ENCODE measurements at regions not wholly inside any gene's neighbourhood (a gene's known extent, or its start where the extent isn't known, plus 50 kb on each side); places are given as distances from the start of the nearest gene placed in this dataset.

- H3K4me3 Mint-ChIP-seq = no peak overlapping the region
- Histone ChIP-seq H2AFZ (no peak overlapping the region), H3K4me2 (no peak overlapping the region), H3K4me3 (no peak overlapping the region), H3F3A (replicated peaks; ENCODE audit: low read depth) (no peaks in the 10 kb centered on the region), H3K36me3 (ENCODE audit: insufficient read depth) (no peaks in the 10 kb centered on the region), H3K79me2 (replicated peaks; ENCODE audit: insufficient read depth) (no peaks in the 10 kb centered on the region), H3K27ac (ENCODE audit: low read depth) (no peak overlapping the region), H3K4me1 (ENCODE audit: insufficient read depth) (0 out of 2 replicates have a peak, but pooled peaks cover 6% of the 10 kb centered on the region), H3K27me3 (ENCODE audit: insufficient read depth) (no peaks in the 10 kb centered on the region), H3K9me2 (ENCODE audit: insufficient read depth) (0 out of 2 replicates have a peak, but pooled peaks cover 4% of the 10 kb centered on the region), H4K20me1 (replicated peaks; ENCODE audit: insufficient read depth) (no peaks in the 10 kb centered on the region)
- no peaks in the 10 kb centered on the region for H3K36me3 Mint-ChIP-seq (ENCODE audit: low read depth)
- no peak for DNase-seq (ENCODE audit: low spot score)
- no peaks in the 10 kb centered on the region for H3K9me3 Mint-ChIP-seq
- ATAC-seq = no peak
- no peaks in the 10 kb centered on the region for H3K27me3 Mint-ChIP-seq (ENCODE audit: insufficient read depth, low read depth, poor library complexity)
- TF ChIP-seq STAT1 (IDR thresholded peaks at IDR 0.05; ENCODE audit: unreplicated experiment) (no peak), JUNB (IDR thresholded peaks at IDR 0.05; ENCODE audit: unreplicated experiment) (no peak), ZNF462 (CRISPR knock-in tag; IDR thresholded peaks at IDR 0.05) (no peak), NANOG (IDR thresholded peaks at IDR 0.05; ENCODE audit: borderline replicate concordance) (no peak), POLR2AphosphoS5 (IDR thresholded peaks at IDR 0.05; ENCODE audit: low read depth) (no peak)
- H3K4me1 Mint-ChIP-seq = peaks cover 7% of the 10 kb centered on the region
- no peak overlapping the region for H3K27ac Mint-ChIP-seq
Measured at GRCh38 chr6:145557474-145557873, 177.8 kb downstream of the EPM2A start.

- H3K4me3 ChIP-seq = no peak overlapping the region
- no peak overlapping the region for H3K27ac ChIP-seq (ENCODE audit: low read depth)
- H3K36me3 ChIP-seq (ENCODE audit: insufficient read depth) = no peaks in the 10 kb centered on the region
- Mint-ChIP-seq H3K4me3 (no peak overlapping the region), H3K9me3 (no peaks in the 10 kb centered on the region), H3K4me1 (peaks cover 14% of the 10 kb centered on the region), H3K27me3 (ENCODE audit: insufficient read depth, low read depth, poor library complexity) (peaks cover 2% of the 10 kb centered on the region), H3K27ac (no peak overlapping the region), H3K36me3 (ENCODE audit: low read depth) (no peaks in the 10 kb centered on the region)
- H4K20me1 ChIP-seq (replicated peaks; ENCODE audit: insufficient read depth) = no peaks in the 10 kb centered on the region
- H3F3A ChIP-seq (replicated peaks; ENCODE audit: low read depth) = no peaks in the 10 kb centered on the region
- no peak for TF ChIP-seq ZNF462 (CRISPR knock-in tag; IDR thresholded peaks at IDR 0.05)
- ATAC-seq = no peak
- no peaks in the 10 kb centered on the region for H3K79me2 ChIP-seq (replicated peaks; ENCODE audit: insufficient read depth)
- 0 out of 2 replicates have a peak, but pooled peaks cover 6% of the 10 kb centered on the region for H3K4me1 ChIP-seq (ENCODE audit: insufficient read depth)
- no peak for DNase-seq (ENCODE audit: low spot score)
- H3K27me3 ChIP-seq (ENCODE audit: insufficient read depth) = no peaks in the 10 kb centered on the region
- H3K9me2 ChIP-seq (ENCODE audit: insufficient read depth) = no peaks in the 10 kb centered on the region
- H2AFZ ChIP-seq = no peak overlapping the region
- no peak overlapping the region for H3K4me2 ChIP-seq
Measured at GRCh38 chr6:145559836-145560235, 175.5 kb downstream of the EPM2A start.

All from GM23338 (cell line).